HG02938 (cell line): ENCODE measurements at regions not wholly inside any gene's neighbourhood (a gene's known extent, or its start where the extent isn't known, plus 50 kb on each side); places are given as distances from the start of the nearest gene placed in this dataset.

ENCODE experiments used
- ATAC-seq: cut with Tn5 transposase; IDR thresholded peaks from one replicate; pipeline ENCODE4 v1.9.1; 2021; ENCODE audit warnings: mild to moderate bottlenecking, moderate library complexity; ENCODE audit not compliant: unreplicated experiment

DNA sequence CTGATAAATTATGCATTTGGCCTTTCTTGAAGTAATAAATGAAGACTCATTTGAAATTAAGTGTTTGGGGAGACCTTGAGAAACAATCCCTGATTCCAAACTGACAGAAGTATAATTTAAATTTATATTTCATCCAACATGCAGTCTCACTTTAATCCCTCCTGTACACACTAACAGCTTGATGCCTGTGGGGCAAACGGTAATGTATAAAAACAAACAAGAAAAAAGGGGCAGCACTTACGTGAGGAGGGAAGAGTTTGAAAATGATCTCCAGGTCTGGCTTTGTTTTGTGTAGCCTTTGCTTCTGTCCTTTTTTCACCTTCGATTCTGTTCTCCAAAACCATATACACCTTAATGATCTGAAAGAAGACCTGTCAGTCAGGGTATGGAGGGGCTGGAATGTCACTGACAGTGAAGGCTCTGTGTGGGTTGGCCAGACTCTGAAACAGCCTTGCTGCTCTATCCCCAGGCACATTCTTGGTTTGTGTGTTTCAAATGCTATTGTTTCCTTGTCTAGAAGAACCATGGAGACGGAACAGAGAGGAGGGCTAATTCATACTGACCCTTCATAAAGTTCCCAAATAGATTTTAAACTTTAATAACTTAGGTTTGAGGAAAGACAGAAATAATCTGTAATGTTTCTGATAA, 338.2 kb upstream of the WWC1 start:
- ATAC-seq = no peak

- ATAC-seq = no peak
Measured at GRCh38 chr5:167961731-167962130, 329.7 kb upstream of the WWC1 start.

GRCh38 chr5:167964529-167964928, 326.9 kb upstream of the WWC1 start:
- no peak for ATAC-seq

DNA sequence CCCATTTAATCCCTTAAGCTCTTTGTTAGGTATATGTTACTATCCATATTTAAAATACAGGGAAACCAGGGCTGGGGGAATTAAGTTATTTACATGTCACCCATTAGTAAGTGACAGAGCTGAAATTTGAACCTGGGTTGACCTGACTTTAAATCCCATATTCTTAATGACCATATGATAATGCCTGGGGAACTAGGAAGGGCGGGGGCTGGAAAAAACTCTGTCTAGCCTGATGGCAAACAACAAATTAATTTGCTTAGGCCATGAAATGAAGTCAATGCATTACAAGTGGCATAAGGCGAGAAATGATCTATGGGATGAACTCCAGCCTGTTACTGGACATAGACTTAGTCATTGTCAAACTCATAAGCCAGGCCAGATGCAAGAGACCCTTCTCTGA, 325.7 kb upstream of the WWC1 start:
- no peak for ATAC-seq

DNA sequence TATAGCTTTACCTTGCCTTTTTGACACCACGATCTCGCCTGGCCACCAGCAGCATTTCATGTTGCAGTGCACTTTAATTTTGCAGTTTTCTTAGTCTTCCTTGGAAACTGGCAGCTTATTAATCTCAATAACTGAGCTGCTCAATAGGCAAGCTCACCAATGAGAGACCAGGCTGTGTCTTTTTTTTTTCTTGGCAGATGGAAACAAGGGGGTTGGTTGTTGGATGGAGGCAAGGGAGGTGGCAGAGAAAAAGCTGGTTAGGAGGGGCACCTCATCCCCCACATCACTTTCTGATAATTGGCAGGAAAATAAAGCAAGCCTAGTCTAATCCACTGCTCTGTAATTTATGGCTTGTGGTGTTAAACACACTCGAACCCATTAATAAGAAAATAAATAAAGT, 324.5 kb upstream of the WWC1 start:
- no peak for ATAC-seq

DNA sequence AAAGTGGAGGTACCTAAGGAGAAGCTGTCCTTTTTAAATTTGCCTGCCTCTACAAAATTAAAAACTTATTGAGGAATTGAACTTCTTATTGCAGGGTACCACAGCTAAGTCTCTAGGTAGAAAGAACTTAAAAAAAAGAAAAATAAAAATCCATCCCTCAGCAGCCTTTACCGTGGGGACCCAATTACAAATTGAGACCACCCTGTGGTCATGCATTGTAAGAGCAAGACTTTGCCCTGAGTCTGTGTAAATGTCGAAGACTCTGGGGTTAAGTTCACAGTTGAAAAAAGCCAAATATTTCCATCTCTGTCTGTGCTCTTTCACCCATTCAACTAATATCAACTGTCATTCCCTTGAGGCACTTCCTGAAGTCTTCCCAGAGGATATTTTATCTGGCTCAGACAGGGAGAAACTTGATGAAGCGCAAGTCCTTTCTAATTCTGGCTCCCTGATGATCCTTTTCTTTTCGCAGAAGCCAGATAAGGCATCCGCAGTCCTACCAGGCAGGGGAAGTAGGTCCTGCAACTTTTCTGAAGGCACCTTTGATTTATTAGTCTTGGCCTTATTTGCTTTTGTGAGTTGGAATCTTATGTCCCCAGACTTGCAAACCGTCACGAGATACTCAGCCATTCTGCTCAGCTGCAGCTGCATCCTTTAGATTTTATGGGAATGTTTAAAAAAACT, 323.8 kb upstream of the WWC1 start:
- no peak for ATAC-seq

- ATAC-seq = no peak
Measured at GRCh38 chr5:167968837-167969236, 322.6 kb upstream of the WWC1 start.

DNA sequence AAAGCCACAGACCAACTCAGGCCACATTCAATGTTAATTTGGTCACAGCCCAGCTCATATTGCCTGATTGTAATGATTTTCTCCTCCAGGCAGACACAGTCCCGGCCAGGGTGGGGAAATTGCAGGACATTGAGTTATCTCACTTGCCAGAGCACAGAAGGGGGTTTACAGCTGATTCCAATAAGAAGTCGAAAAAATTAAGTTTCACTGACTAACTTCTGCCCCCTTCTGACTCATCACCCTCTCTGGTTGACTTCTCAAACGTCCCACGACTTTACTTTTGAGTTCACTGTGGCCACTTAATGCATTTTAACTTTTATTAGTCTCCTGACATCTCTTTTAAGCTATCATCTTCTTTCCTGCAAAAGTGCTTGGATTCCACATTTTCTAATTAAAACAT, 321.4 kb upstream of the WWC1 start:
- ATAC-seq = no peak

- no peak for ATAC-seq
Measured at GRCh38 chr5:167971706-167972105, 319.7 kb upstream of the WWC1 start.

- no peak for ATAC-seq
Measured at GRCh38 chr5:167973126-167973525, 318.3 kb upstream of the WWC1 start.

DNA sequence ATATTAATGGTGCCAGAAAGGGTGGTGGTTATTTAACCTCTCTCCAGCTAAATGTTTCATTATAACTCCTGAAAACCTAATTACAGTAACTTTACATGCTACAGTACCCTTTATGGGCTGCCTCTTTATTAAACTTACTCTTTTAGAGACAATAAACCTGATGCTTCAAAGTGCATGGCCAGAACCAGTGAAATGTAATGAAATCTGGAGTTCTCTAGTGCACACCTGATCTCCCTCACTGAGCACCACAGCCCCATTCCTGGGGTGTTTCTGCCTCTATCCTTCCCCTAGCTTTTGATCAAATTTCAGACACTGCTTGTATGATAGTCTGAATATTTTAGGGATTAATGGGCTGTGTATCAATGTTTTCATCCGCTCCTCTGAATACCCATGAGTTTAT, 306.5 kb upstream of the WWC1 start:
- ATAC-seq = no peak

DNA sequence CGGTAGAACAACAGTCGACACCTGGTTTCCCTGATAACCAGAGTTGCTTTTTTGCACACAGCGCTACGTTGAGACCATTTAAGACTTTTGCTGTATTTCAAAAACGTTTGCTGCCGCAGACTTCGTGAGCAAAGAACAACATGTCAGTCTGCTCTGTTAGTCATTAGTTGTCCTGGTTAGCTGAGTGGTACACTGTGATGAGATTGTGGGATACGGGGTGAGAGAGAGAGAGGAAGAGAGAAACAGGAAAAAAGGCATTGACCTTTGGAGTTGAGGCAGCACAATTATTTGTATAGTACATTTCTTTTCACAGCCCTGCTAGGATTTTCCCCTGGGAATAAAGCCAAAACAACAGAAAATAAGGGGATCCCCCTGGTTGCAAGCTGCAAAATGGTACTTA, 306.1 kb upstream of the WWC1 start:
- ATAC-seq = no peak

GRCh38 chr5:167987490-167988280, 303.8 kb upstream of the WWC1 start:
- ATAC-seq = no peak

GRCh38 chr5:167992868-167993267, 298.6 kb upstream of the WWC1 start:
- ATAC-seq = no peak

DNA sequence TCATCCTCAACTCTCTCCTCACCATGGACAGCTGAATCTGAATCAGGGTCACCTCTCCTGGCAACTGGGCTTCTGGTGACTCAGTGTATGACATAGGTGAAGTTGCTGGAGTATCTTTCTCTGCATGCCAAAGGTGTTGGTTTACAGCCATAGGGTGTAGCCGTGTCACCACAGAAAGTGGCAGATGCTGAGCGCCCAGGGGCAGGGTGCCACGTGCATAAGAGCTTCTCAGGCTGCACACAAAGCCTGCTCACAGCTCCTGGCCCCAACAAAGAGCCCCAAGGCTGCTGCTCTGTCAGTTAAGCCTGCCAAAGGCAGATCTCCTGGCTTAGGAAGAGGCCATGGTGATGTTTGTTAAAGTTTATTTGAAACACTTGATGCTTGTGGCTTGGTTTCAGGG, 297.7 kb upstream of the WWC1 start:
- ATAC-seq = no peak

DNA sequence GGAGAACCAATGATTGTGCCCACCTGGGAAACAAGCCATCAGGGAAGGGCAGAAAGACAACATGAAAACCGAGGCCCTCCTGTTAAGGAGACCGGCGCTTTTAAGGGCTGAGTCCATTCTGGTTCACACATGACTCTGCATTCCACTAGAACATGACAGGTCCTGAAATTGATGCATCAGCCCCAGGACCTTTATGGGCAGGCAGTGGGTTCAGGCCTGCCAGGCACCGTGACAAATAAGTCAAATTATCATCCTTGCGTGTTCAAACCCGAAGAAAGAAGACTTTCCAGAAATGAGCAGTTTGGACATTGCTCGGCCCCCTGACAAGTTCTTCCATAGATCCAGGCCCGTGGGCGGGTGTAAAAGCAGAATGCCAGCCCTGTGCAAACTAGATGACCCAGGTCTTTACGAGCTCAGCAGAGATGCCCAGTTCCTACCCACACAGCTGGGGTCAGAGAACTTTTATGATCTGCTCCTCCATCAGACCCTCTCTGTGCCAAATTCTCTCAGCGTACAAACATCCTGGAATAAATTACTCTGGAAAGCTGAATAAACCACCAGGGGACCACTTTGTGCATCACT, 295.5 kb upstream of the WWC1 start:
- no peak for ATAC-seq

- no peak for ATAC-seq
Measured at GRCh38 chr5:167998148-167998767, 293.2 kb upstream of the WWC1 start.

DNA sequence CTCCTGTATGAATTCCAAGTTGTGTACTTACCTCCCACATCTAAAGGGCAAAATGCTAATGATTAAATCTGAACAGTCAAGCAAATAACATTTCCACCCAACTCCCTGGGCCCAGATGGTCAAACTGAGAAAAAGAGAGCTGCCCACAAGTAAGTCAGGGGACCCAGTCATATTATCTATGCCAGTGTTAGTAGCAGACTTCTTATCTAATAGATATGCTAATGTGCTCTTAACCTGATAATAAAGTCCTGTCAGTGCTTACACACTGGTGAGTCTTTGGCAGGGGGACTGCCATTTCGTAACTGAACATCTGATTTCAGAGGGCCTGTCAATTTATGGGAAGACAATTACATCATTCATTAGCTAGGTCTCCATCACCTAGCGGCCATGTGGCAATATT, 292.3 kb upstream of the WWC1 start:
- ATAC-seq = no peak

GRCh38 chr5:168001318-168001717, 290.1 kb upstream of the WWC1 start:
- ATAC-seq = no peak

- ATAC-seq = no peak
Measured at GRCh38 chr5:168002116-168002515, 289.3 kb upstream of the WWC1 start.

DNA sequence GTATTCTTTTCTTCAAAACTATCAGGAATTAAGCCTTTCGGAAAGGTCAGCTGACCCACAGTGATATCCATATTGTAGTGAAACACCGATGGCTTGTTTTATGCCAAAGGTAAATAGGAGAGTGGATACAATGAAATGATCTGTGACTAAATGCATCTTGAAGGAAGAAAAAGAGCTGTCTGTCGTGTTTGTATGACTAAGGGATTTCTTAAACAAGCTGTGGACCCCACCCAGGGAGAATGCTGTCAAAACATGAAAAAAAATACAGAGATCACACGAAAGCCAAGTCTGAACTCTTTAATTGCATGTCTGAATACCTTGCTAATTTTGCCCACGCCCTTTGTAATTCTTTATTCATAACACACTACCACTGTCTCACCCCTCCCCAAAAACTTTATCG, 286.4 kb upstream of the WWC1 start:
- no peak for ATAC-seq
